ENCODE measurements at regions not wholly inside any gene's neighbourhood (a gene's known extent, or its start where the extent isn't known, plus 50 kb on each side); places are given as distances from the start of the nearest gene placed in this dataset.

GRCh38 chr15:66644000-66644787, 57.8 kb upstream of the SMAD6 start:
- TF ChIP-seq CTCF (IDR thresholded peaks at IDR 0.05) (no peak), POLR2A (IDR thresholded peaks at IDR 0.05) (no peak)

Data from testis (tissue), 2 donors.